Right atrium auricular region (tissue), 2 donors: ENCODE measurements at regions not wholly inside any gene's neighbourhood (a gene's known extent, or its start where the extent isn't known, plus 50 kb on each side); places are given as distances from the start of the nearest gene placed in this dataset.

Experiments
- DNase-seq: peaks from one replicate; pipeline ENCODE4 v3.0.0-alpha.2; 2019; ENCODE audit warnings: low spot score
- H3K27ac ChIP-seq, 2 donors: fragments of 200-600 bp; sonication (generic); 1 replicate in 1 of 2; 2 replicates in 1 of 2; pipeline ENCODE4 v1.5.1; 2016 to 2019
- H3K27me3 ChIP-seq, 2 donors: fragments of 200-600 bp; sonication (generic); one replicate each; pipeline versions ENCODE4 v1.5.1 to v1.6.0; 2017 to 2019
- H3K36me3 ChIP-seq: fragments of 200-600 bp; sonication (generic); one replicate; pipeline ENCODE4 v1.5.1; 2016
- H3K4me1 ChIP-seq, 2 donors: fragments of 200-600 bp; sonication (generic); one replicate each; pipeline versions ENCODE4 v1.5.1 to v1.6.0; 2017 to 2019
- H3K4me3 ChIP-seq, 2 donors: fragments of 200-600 bp; sonication (generic); 1 replicate in 1 of 2; 2 replicates in 1 of 2; pipeline ENCODE4 v1.5.1; 2017 to 2019; ENCODE audit warnings: mild to moderate bottlenecking in 1 of 2, moderate library complexity in 1 of 2
- H3K9me3 ChIP-seq, 2 donors: fragments of 200-600 bp; sonication (generic); one replicate each; pipeline ENCODE4 v1.5.1; 2019
- CTCF ChIP-seq, 2 donors: fragments of 200-600 bp; sonication (generic); IDR thresholded peaks; one replicate each; pipeline ENCODE4 v1.5.1; 2019; ENCODE audit warnings: antibody characterized with exemption in 2 of 2

GRCh38 chr14:66133666-66134065 is 352.5 kb upstream of the CCDC196 start:
- no peak for TF ChIP-seq CTCF (IDR thresholded peaks at IDR 0.05)

DNA sequence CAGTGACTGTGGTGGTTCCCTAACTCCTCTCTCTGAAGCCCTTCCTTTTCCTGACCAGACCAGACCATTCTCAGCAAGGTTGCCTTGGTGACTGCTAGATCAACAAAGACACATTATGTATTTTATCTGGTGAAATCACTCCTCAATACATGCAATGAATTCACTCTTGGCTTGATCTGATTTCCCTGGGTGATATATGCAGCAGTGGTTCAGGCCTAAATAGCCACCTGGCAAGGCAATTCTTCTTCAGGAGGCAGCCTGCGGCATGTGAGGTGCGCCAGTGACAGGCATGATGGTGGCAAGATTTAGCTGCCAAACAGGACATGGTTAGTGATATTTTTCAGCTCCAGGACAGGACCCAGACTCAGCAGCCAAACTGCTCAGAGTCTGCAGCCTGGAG is 350.3 kb upstream of the CCDC196 start:
- no peak for TF ChIP-seq CTCF (IDR thresholded peaks at IDR 0.05)
- Histone ChIP-seq H3K36me3 (no peaks in the 10 kb centered on the region), H3K27ac (no peak overlapping the region), H3K9me3 (no peaks in the 10 kb centered on the region), H3K4me1 (peaks cover 0 to 14% of the 10 kb centered on the region in 2 donors), H3K27me3 (no peaks in the 10 kb centered on the region), H3K4me3 (no peak overlapping the region)
- DNase-seq, result no peak

More at GRCh38 chr14:66133666-66134065, 352.5 kb upstream of the CCDC196 start:
- Histone ChIP-seq H3K4me3 (no peak overlapping the region), H3K36me3 (no peaks in the 10 kb centered on the region), H3K4me1 (peaks cover 0 to 5% of the 10 kb centered on the region in 2 donors), H3K27ac (no peak overlapping the region), H3K27me3 (no peaks in the 10 kb centered on the region), H3K9me3 (no peaks in the 10 kb centered on the region)
- DNase-seq, result no peak

DNA sequence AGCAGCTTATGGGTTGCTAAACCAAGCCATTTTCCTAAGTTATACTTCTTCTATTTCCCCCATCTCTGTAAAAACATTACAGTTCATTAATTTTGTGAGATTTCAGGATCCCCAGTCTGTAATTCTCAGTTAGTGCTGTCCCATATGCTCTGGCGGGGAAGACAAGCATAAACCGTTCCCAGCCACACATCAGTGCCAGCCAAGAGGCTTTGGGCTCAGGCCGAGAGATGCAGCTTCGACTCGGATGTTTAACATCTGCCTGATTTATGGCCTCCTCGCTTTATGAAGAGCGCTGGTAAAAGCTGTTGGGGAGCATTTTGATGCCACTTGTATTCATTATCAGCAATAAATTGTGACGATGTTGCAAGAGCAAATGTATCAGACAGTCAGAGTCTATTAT is 349.1 kb upstream of the CCDC196 start:
- Histone ChIP-seq H3K27ac (no peak overlapping the region), H3K4me3 (no peak overlapping the region), H3K4me1 (peaks cover 0 to 23% of the 10 kb centered on the region in 2 donors), H3K36me3 (no peaks in the 10 kb centered on the region), H3K27me3 (no peaks in the 10 kb centered on the region), H3K9me3 (no peaks in the 10 kb centered on the region)
- no peak for TF ChIP-seq CTCF (IDR thresholded peaks at IDR 0.05)
- no peak for DNase-seq

GRCh38 chr14:66139432-66139831 is 346.7 kb upstream of the CCDC196 start:
- TF ChIP-seq CTCF (IDR thresholded peaks at IDR 0.05), result no peak
- no peak overlapping the region for H3K27ac ChIP-seq
- no peaks in the 10 kb centered on the region for H3K9me3 ChIP-seq
- no peaks in the 10 kb centered on the region for H3K27me3 ChIP-seq
- no peak overlapping the region for H3K4me3 ChIP-seq
- H3K36me3 ChIP-seq, result no peaks in the 10 kb centered on the region
- peaks cover 0 to 23% of the 10 kb centered on the region in 2 donors for H3K4me1 ChIP-seq
- no peak for DNase-seq

GRCh38 chr14:66140213-66140918 is 345.8 kb upstream of the CCDC196 start:
- no peak for DNase-seq
- H3K36me3 ChIP-seq, result no peaks in the 10 kb centered on the region
- no peak overlapping the region for H3K4me3 ChIP-seq
- H3K27me3 ChIP-seq, result no peaks in the 10 kb centered on the region
- TF ChIP-seq CTCF (IDR thresholded peaks at IDR 0.05), result no peak
- peaks cover 0 to 23% of the 10 kb centered on the region in 2 donors for H3K4me1 ChIP-seq
- no peak overlapping the region for H3K27ac ChIP-seq
- H3K9me3 ChIP-seq, result no peaks in the 10 kb centered on the region

GRCh38 chr14:66140963-66141362 is 345.2 kb upstream of the CCDC196 start:
- Histone ChIP-seq H3K27me3 (no peaks in the 10 kb centered on the region), H3K36me3 (no peaks in the 10 kb centered on the region), H3K4me3 (no peak overlapping the region), H3K9me3 (no peaks in the 10 kb centered on the region), H3K4me1 (peaks cover 0 to 21% of the 10 kb centered on the region in 2 donors), H3K27ac (no peak overlapping the region)
- DNase-seq, result no peak
- TF ChIP-seq CTCF (IDR thresholded peaks at IDR 0.05), result no peak
